Adipocyte (in vitro differentiated cells): ENCODE measurements at regions not wholly inside any gene's neighbourhood (a gene's known extent, or its start where the extent isn't known, plus 50 kb on each side); places are given as distances from the start of the nearest gene placed in this dataset.

Source experiments
- DNase-seq: peaks from one replicate; pipeline ENCODE4 v3.0.0-alpha.2; 2015; ENCODE audit warnings: low read depth
- H3K27me3 ChIP-seq: replicated peaks from 2 replicates; pipeline ENCODE4 v1.7.0; 2013; ENCODE audit warnings: mild to moderate bottlenecking, low read length, moderate library complexity; ENCODE audit not compliant: control insufficient read depth, insufficient read depth
- H3K36me3 ChIP-seq: 2 replicates; pipeline ENCODE4 v1.7.0; 2013; ENCODE audit warnings: low read length, mild to moderate bottlenecking, moderate library complexity; ENCODE audit not compliant: control insufficient read depth, insufficient read depth, severe bottlenecking
- H3K4me1 ChIP-seq: 2 replicates; pipeline ENCODE4 v1.7.0; 2013; ENCODE audit warnings: mild to moderate bottlenecking, low read length, moderate library complexity; ENCODE audit not compliant: control insufficient read depth, insufficient read depth
- H3K4me3 ChIP-seq: 2 replicates; pipeline ENCODE4 v1.7.0; 2013; ENCODE audit warnings: mild to moderate bottlenecking, low read length, moderate library complexity
- H3K9ac ChIP-seq: 2 replicates; pipeline ENCODE4 v1.7.0; 2013; ENCODE audit warnings: mild to moderate bottlenecking, low read length, moderate library complexity
- H3K9me3 ChIP-seq: 2 replicates; pipeline ENCODE4 v1.7.0; 2013; ENCODE audit warnings: mild to moderate bottlenecking, low read length, moderate library complexity; ENCODE audit not compliant: control insufficient read depth

DNA sequence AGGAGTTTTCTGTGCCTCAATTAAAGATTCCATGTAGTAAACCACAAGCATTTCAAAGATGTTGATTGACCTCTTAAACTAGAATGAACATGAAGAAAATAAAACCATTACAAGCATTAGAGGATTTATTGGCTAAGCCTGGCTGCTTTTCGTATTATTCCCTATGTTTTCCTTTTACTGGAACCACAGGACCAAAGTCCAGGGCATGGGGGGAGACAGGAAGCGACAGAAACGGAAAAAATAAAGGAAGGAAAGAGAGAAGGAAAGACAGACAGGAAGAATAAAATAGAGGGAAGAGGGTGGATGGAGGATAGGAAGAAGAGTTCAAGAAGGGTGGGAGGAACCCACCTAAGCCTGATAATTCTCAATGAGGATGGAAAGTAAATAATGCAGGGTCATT lies 169.9 kb downstream of the SHQ1 start:
- H3K9me3 ChIP-seq, result peaks cover 56% of the 10 kb centered on the region
- H3K9ac ChIP-seq, result no peak overlapping the region
- H3K4me1 ChIP-seq, result no peaks in the 10 kb centered on the region
- peaks cover 29% of the 10 kb centered on the region for H3K27me3 ChIP-seq
- no peak overlapping the region for H3K4me3 ChIP-seq
- H3K36me3 ChIP-seq, result no peaks in the 10 kb centered on the region
- no peak for DNase-seq

DNA sequence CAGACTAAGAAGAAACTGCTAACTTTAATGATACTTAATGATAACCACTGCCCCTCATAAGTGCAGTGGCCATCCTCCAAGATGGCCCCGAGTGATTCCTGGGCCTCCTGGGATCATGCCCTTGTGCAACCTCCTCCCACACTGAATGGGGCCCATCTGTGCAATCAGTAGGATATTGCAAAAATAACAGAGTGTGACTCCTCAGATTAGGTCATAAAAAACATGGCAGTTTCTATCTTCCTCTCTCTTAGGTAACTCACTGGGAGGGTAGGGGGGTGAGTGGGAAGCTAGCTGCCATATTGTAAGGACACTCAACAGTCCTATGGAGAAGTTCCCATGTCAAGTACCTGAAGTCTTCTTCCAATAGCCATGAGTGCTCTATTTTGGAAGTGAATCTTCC lies 173.0 kb downstream of the SHQ1 start:
- Histone ChIP-seq H3K27me3 (peaks cover 47% of the 10 kb centered on the region), H3K4me3 (no peak overlapping the region), H3K36me3 (no peaks in the 10 kb centered on the region), H3K4me1 (no peaks in the 10 kb centered on the region), H3K9me3 (peaks cover 47% of the 10 kb centered on the region), H3K9ac (no peak overlapping the region)
- DNase-seq, result no peak

- peaks cover 34% of the 10 kb centered on the region for H3K9me3 ChIP-seq
- H3K36me3 ChIP-seq, result no peaks in the 10 kb centered on the region
- H3K9ac ChIP-seq, result no peak overlapping the region
- no peaks in the 10 kb centered on the region for H3K4me1 ChIP-seq
- peaks cover 49% of the 10 kb centered on the region for H3K27me3 ChIP-seq
- DNase-seq, result no peak
- H3K4me3 ChIP-seq, result no peak overlapping the region
Observed at GRCh38 chr3:72673011-72673771, 175.1 kb downstream of the SHQ1 start.

DNA sequence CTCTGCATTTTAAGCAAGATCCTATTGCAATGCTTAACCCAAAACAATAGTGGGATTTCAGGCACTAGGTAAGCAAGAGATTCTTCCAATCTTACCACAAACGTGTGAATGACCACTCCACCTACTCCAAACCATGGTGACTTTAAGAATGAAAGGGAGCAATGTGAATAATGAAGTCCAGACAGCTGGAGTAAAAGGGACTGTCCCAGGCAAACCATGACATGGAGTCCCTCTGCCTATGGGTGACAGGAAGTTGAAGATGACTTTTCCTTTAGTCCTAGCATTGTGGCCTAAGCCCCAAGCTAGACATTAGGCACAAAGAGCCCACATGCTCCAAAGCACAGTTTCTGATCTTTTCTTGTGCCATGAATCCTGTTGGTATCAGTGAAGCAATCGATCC lies 179.0 kb downstream of the SHQ1 start:
- H3K27me3 ChIP-seq, result peaks cover 51% of the 10 kb centered on the region

DNA sequence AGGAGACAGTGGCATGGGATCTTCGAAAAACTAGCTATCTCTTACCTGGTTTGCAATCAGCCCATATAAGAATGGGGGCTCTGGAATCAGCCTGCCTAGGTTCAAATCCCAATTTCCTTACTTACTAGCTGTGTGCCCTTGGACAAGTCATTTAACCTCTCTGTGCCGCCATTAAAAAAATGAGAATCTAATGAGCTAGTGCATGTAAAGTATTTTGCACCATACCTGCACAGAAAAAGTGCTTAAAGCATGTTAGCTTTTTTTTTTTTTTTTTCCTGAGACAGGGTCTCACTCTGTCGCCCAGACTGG lies 181.8 kb downstream of the SHQ1 start:
- no peak overlapping the region for H3K4me3 ChIP-seq
- H3K9me3 ChIP-seq, result no peaks in the 10 kb centered on the region
- H3K4me1 ChIP-seq, result peaks cover 16% of the 10 kb centered on the region
- peaks cover 34% of the 10 kb centered on the region for H3K27me3 ChIP-seq
- H3K36me3 ChIP-seq, result no peaks in the 10 kb centered on the region
- no peak for DNase-seq
- no peak overlapping the region for H3K9ac ChIP-seq

More for the DNA sequence above, 179.0 kb downstream of the SHQ1 start:
- no peak overlapping the region for H3K4me3 ChIP-seq
- H3K9me3 ChIP-seq, result no peaks in the 10 kb centered on the region
- H3K4me1 ChIP-seq, result peaks cover 7% of the 10 kb centered on the region
- no peaks in the 10 kb centered on the region for H3K36me3 ChIP-seq
- H3K9ac ChIP-seq, result no peak overlapping the region
- DNase-seq, result no peak

DNA sequence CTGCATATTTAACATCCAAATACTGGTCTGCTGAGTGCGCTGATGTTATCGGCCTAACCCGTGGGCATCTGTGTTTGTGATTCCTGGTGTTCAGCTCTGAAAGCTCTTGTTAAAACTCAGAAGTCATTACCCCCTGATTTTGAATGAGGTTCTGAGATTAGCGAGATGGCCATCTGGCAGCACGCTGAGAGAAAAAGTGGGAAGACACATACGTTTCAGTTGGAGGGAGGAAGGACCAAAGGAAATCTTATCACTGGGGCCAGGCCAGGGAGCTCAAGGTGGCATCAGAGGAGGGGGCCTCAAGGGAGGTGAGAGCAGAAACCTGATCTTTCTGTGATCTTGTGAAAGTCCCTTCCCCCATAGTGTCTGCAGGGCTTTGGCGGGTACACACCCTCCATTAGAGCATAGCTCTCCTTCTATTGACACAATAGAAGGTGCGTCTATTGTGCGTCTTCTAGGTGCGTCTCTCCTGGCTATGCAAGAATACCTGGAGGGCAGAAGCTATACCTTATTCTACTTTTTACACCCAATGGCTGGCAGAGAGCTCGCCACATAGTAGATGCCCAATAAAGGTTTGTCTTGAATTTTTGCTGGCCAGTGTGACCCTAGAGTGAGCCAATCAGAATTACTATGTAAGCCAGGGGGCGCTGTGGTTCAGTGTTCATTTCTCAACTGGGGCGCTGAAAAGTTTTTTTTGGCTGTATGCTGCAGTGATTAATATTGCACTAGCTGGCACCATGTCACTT lies 182.4 kb downstream of the SHQ1 start:
- Histone ChIP-seq H3K36me3 (no peaks in the 10 kb centered on the region), H3K4me1 (peaks cover 18% of the 10 kb centered on the region), H3K4me3 (no peak overlapping the region), H3K9me3 (no peaks in the 10 kb centered on the region), H3K27me3 (peaks cover 30% of the 10 kb centered on the region), H3K9ac (no peak overlapping the region)
- peak; percentile 20 for DNase-seq

DNA sequence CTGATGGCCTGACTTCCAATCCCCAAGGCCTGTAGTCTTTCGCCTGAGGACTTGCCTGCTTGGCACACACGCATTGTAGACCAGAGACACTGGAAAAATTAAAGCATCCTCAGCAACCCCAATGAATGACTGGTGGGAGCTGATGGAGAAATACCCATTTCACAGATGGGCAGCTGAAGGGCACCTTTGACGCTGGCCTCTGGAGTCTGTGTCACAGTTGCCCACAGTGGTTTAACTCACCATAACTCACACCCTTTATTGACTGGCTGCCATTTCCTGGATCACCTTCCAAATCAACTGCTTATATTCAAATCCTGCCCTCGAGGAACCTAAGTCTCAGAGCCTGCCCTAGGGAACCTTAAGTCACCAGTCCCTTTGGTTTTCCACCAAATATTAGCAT lies 183.1 kb downstream of the SHQ1 start:
- Histone ChIP-seq H3K9me3 (no peaks in the 10 kb centered on the region), H3K36me3 (no peaks in the 10 kb centered on the region), H3K27me3 (peaks cover 22% of the 10 kb centered on the region), H3K4me1 (peaks cover 22% of the 10 kb centered on the region), H3K4me3 (no peak overlapping the region), H3K9ac (no peak overlapping the region)
- DNase-seq, result no peak

GRCh38 chr3:72664184-72664975 lies 183.9 kb downstream of the SHQ1 start:
- peaks cover 22% of the 10 kb centered on the region for H3K4me1 ChIP-seq
- H3K36me3 ChIP-seq, result no peaks in the 10 kb centered on the region
- H3K27me3 ChIP-seq, result peaks cover 19% of the 10 kb centered on the region
- no peak overlapping the region for H3K4me3 ChIP-seq
- DNase-seq, result peak; percentile 90
- no peak overlapping the region for H3K9ac ChIP-seq
- no peaks in the 10 kb centered on the region for H3K9me3 ChIP-seq

DNA sequence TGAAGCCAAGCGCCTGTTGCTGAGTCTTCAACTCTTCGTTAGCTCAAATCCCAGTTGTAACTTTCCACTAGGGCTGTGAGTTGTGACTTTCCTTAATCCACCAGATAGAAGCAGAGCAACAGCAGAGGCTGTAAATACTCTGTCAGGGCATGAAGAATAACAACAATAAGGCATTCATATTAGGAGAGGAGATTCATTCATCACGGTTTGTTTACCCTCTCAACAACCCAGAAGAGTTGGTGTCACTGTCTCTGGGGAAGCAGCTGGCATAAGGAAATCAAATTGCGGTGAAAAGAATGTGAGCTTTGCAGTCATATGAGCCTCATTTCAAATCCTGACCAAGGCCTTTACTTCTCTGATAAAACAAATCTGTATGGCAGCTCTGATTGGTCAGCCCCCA lies 184.8 kb downstream of the SHQ1 start:
- Histone ChIP-seq H3K27me3 (peaks cover 10% of the 10 kb centered on the region), H3K9ac (no peak overlapping the region), H3K9me3 (no peaks in the 10 kb centered on the region), H3K4me3 (no peak overlapping the region), H3K36me3 (no peaks in the 10 kb centered on the region), H3K4me1 (peaks cover 22% of the 10 kb centered on the region)
- peak; percentile 65 for DNase-seq

DNA sequence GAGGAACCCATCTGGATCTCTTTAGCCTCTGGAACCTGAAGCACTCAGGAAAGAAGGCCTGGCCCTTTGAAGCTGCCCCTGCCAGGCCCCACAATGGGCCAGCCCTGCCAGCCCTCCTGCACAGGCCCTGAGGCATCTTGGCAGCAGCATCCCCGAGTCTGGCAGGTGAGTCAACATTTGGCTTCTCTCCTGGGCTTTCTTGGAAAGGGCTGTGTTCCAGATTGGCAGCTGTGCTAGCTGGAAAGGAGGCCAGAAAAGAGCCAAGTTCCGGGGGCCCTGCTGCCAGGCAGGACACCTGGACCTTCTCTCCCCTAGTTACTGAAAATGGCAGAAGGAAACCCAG lies 187.2 kb downstream of the SHQ1 start:
- H3K4me1 ChIP-seq, result peaks cover 22% of the 10 kb centered on the region
- DNase-seq, result peak; percentile 95
- no peaks in the 10 kb centered on the region for H3K36me3 ChIP-seq
- H3K27me3 ChIP-seq, result no peaks in the 10 kb centered on the region
- H3K4me3 ChIP-seq, result no peak overlapping the region
- H3K9me3 ChIP-seq, result no peaks in the 10 kb centered on the region
- no peak overlapping the region for H3K9ac ChIP-seq
